ENCODE measurements at regions not wholly inside any gene's neighbourhood (a gene's known extent, or its start where the extent isn't known, plus 50 kb on each side); places are given as distances from the start of the nearest gene placed in this dataset.

- TF ChIP-seq GABPA (IDR thresholded peaks at IDR 0.05; ENCODE audit: low read depth) (no peak), SPI1 (IDR thresholded peaks at IDR 0.05; ENCODE audit: borderline replicate concordance, low read depth) (no peak), POLR2AphosphoS5 (IDR thresholded peaks at IDR 0.05; ENCODE audit: low read depth) (no peak), CTCF (IDR thresholded peaks at IDR 0.05; ENCODE audit: insufficient read depth, low read length) (no peak), REST (IDR thresholded peaks at IDR 0.05; ENCODE audit: insufficient replicate concordance, low read depth) (no peak)
- Histone ChIP-seq H3K27ac (replicated peaks) (no peak overlapping the region), H3K4me3 (replicated peaks; ENCODE audit: insufficient read depth, low read length) (no peak overlapping the region), H3K27me3 (ENCODE audit: insufficient read depth, poor library complexity, severe bottlenecking) (no peaks in the 10 kb centered on the region)
- no peak for DNase-seq (ENCODE audit: low read depth in 1 of 2, low spot score in 1 of 2)
These were observed 354.2 kb upstream of the EPHA4 start for GRCh38 chr2:221926327-221926726.

DNA sequence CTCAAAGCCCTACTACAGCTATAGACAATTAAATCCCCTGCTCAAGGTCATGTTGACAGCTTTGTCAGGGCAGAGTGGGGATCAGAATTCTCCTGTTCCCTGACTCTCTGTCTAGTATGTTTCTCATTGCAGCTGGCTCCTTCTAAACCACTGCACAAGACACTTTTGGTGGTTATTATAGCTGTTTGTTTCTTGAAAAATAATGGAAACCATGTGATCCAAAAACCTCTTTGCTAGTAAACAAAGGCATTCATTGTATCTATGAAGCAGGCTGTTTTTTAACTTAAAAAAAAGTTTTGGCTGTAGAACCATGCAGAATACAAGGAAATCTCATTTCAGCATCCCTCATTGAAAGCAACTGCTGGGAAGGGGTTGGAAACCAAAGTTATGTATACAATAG lies 352.5 kb upstream of the EPHA4 start:
- no peak overlapping the region for H3K27ac ChIP-seq (replicated peaks)
- TF ChIP-seq REST (IDR thresholded peaks at IDR 0.05; ENCODE audit: insufficient replicate concordance, low read depth) (no peak), CTCF (IDR thresholded peaks at IDR 0.05; ENCODE audit: insufficient read depth, low read length) (no peak), POLR2AphosphoS5 (IDR thresholded peaks at IDR 0.05; ENCODE audit: low read depth) (no peak), GABPA (IDR thresholded peaks at IDR 0.05; ENCODE audit: low read depth) (no peak), SPI1 (IDR thresholded peaks at IDR 0.05; ENCODE audit: borderline replicate concordance, low read depth) (no peak)
- no peak for DNase-seq (ENCODE audit: low read depth in 1 of 2, low spot score in 1 of 2)

DNA sequence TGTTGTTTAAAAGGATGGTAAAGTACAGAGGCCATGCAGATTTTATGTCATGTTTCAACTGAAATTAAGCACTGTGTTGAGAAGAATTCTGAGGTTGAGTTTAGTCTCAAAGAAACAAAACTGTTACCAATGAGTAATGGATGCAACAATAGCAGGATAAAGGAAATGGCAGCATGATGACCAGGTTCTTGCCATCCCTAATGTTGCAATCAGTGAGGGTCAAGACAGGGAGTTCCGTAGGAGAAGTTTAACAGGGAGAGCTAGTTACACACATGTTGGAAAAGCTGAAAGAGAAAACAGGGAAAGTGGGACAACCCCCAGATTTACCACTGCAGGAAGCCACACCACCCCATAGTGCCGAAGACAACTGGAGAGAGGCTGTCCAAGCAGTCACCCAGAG lies 343.8 kb upstream of the EPHA4 start:
- H3K27ac ChIP-seq (replicated peaks), result no peak overlapping the region
- no peak overlapping the region for H3K4me3 ChIP-seq (replicated peaks; ENCODE audit: insufficient read depth, low read length)
- no peaks in the 10 kb centered on the region for H3K27me3 ChIP-seq (ENCODE audit: insufficient read depth, poor library complexity, severe bottlenecking)
- DNase-seq (ENCODE audit: low read depth in 1 of 2, low spot score in 1 of 2), result no peak
- no peak for TF ChIP-seq SPI1 (IDR thresholded peaks at IDR 0.05; ENCODE audit: borderline replicate concordance, low read depth)
- TF ChIP-seq POLR2AphosphoS5 (IDR thresholded peaks at IDR 0.05; ENCODE audit: low read depth), result no peak
- no peak for TF ChIP-seq GABPA (IDR thresholded peaks at IDR 0.05; ENCODE audit: low read depth)
- no peak for TF ChIP-seq REST (IDR thresholded peaks at IDR 0.05; ENCODE audit: insufficient replicate concordance, low read depth)
- no peak for TF ChIP-seq CTCF (IDR thresholded peaks at IDR 0.05; ENCODE audit: insufficient read depth, low read length)

More for the DNA sequence above, 352.5 kb upstream of the EPHA4 start:
- H3K4me3 ChIP-seq (replicated peaks; ENCODE audit: insufficient read depth, low read length), result no peak overlapping the region
- H3K27me3 ChIP-seq (ENCODE audit: insufficient read depth, poor library complexity, severe bottlenecking), result no peaks in the 10 kb centered on the region
